ENCODE measurements at regions not wholly inside any gene's neighbourhood (a gene's known extent, or its start where the extent isn't known, plus 50 kb on each side); places are given as distances from the start of the nearest gene placed in this dataset.
"Not testable (repeated sequence)": the region's sequence is repeated elsewhere in the genome, so short reads cannot be mapped to it uniquely, and the experiment has no call there.

DNA sequence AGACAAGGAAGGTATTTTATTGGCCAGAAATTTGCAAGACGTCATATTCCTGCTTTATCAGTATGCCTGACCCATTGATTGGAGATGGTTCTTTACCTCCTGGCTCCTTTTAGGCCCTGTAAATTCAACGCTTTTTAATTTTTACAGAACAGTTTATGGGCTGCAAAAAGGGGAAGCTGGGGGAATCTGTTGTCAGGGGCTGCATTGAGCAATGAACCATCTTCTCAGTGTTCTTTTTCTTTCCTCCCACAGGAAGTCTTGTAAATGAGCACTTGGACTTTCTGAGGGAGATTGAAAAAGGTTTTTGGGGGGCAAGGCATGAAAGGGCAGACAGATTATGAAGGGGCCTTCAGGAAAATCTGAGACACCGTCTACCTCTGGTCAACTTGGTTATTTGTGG, 503.6 kb upstream of the TNP1 start:
- DNase-seq, result no peak

DNA sequence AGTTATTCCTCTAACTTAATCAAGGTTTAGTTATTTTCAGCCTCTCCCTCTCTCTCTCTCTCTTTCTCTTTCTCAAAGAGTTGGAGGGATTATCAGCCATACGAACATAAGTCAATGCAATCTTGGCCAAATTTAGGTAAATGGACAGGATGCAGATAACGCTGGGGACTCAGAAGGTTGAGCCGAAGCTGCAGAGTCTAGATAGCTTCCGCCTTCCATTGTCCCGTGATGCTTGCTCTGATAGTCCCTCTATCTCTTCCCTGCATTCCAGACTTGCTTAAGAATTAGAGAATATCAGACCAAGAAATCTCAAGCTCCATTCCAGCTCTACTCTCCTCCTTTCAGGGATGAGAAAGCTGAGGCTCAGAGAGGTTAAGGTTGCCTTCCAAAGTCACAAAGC, 502.8 kb upstream of the TNP1 start:
- DNase-seq, result no peak

GRCh38 chr2:217362286-217362685, 502.4 kb upstream of the TNP1 start:
- DNase-seq, result no peak

- no peak for DNase-seq
Observed at GRCh38 chr2:217361483-217361880, 501.6 kb upstream of the TNP1 start.

DNA sequence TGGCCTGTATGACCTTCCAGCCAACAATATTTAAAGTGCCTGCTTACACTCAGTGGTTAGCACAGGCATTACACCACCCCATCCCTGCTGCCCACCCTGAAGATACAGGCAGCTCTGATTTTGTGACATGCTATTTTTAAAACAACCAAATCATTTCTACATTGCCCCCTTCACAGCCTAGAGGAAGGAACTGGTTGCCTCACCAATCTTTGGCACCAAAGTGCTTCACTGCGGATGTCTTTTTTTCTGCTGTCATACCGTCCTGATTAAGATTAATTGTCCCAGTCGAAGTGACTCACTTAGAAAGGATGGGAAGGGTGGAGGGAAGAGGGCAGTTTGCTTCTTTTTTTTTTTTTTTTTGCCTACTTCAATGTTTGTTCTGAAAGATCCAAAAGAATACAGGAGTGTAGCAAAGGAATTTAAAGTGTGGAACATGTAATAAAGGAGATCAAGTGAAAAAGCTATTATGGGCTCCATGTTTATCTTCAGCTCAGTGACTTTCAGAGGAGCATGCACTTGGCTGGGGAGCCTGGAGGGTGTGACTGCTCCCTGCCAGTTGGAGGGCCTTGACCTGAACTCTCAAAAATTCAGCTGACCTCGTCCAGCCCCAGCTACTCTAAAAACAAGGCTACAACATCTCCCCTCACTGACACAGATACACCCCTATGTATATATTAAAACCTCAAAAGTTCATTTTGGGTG, 501.1 kb upstream of the TNP1 start:
- no peak for DNase-seq

DNA sequence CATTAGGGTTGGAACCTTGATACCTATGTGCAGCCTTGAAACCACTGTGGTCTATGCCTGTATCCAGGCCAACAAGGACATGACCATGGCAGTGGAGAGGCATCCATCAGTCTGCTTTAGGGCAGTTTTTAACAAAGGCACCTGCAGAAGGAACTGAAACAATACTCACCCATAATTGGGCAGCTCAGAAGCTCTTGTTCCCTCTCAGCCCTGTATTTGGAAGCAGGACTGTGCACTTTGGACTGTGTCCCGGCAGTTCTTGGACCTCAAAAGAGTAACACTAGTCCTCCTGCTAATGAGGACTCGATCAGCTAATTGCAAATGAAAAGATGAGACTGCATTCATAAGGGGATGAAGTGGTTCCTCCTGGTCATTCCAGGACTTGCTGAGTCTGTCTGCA, 500.2 kb upstream of the TNP1 start:
- DNase-seq, result no peak

DNA sequence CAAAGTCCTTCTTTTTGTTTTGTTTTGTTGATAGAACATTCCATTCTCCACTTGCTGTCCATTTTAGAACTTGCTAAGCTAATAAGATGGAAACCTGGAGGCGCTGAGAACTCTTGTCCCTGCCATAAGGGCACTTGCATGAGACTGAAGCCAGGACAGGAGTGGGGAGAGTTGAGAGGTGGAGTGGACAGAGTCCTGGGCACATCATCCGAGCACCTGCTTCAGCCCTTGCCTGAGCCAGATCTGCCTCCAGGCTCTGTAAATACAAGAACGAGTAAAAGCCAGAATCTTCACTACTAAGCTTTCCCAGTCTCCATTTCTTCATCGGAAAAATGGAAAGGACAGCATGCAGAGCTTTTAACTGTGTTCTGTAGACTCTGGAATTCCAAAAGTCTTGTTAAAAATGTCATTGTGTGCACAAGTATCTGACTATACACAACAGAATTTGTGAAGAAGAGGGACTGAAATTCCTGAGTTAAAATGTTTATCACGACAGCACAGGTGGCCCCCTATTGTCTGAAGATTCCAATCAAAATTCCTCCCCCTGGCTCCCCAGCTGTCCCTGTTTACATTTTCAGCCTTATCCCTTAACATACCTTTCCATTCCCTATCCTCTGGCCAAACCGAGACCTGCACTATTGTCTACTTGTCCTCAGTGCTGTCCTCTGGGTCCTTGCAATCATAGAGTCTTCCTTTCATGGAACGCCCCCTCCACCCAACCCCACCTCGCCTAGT, 498.2 kb upstream of the TNP1 start:
- no peak for DNase-seq

- no peak for DNase-seq
Observed at GRCh38 chr2:217356781-217357180, 496.9 kb upstream of the TNP1 start.

- no peak for DNase-seq
Observed at GRCh38 chr2:217356142-217356541, 496.3 kb upstream of the TNP1 start.

- no peak for DNase-seq
Observed at GRCh38 chr2:217353591-217353990, 493.7 kb upstream of the TNP1 start.

DNA sequence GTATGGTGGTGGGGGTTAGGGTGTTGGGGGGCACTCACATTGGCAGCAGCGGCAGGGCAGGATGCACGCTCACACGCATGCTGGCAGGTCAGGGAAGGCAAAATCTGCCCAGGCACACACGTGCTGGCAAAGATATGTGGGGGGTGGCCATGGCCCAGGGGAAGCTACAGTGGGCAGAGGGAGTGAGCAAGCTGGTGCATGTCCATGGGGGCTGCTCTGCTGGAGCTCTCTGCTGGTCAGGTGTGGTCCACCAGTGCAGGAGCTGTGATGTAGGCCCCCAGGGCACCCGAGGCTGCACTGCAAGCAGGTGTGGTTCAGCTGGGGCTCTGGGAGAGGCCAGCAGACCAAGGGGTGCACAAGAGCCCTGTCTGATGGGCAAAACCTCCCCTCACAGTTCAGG, 491.5 kb upstream of the TNP1 start:
- no peak for DNase-seq

GRCh38 chr2:217349251-217349650, 489.4 kb upstream of the TNP1 start:
- no peak for DNase-seq

DNA sequence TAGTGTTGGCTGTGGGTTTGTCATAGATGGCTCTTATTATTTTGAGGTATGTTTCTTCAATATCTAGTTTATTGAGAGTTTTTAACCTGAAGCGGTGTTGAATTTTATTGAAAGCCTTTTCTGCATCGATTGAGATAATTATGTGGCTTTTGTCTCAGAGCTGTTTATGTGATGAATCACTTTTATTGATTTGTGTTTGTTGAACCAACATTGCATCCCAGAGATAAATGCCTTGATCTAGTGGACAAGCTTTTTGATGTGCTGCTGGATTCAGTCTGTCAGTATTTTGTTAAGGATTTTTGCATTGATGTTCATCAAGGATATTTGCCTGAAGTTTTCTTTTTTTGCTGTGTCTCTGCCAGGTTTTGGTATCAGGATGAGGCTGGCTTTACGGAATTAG, 487.8 kb upstream of the TNP1 start:
- not testable (repeated sequence) for DNase-seq

- not testable (repeated sequence) for DNase-seq
Observed at GRCh38 chr2:217346043-217346442, 486.2 kb upstream of the TNP1 start.

DNA sequence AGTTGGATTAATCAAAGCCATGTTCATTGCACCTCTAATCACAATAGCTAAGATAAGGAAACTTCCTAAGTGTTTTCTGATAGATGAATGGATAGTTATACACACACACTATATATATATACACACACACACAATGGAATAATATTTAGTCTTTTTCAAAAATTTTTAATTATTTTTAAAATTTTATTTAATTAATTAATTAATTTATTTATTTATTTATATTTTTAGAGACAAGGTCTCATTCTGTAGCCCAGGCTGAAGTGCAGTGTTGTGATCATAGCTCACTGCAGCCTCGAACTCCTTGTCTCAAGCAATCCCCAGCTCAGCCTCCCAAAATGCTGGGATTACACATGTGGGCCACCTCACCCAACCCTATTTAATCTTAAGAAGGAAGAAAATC, 481.0 kb upstream of the TNP1 start:
- DNase-seq, result no peak

GRCh38 chr2:217340176-217340575, 480.3 kb upstream of the TNP1 start:
- DNase-seq, result no peak

GRCh38 chr2:217339753-217340152, 479.9 kb upstream of the TNP1 start:
- no peak for DNase-seq

DNA sequence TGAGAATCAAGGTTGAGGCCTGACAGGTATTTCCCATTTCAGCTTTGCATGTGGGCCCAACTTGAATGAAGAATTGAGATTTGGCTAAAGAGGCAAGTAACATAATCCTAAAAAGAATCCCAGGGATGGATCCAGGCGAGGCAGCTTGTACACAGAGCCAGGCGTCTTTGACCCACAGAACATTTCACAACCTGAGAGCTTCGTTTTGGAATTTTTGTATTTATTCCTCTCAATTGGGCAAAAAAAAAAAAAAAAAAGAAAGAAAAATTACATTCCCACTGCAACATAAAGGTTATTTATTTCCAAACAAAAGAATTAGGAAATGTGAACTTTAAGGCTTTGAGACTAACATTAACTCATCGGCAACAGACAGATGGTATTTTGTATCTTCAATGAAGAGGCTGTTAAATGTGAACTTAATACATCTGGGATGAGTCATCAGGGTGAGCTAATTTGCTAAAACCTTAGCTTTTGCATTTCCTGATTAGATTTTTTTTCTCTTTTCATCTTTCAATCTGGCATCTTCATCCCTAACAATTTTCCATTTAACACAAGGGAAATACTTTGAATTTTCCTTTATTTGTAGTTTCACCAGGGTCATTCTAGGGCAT, 478.5 kb upstream of the TNP1 start:
- DNase-seq, result no peak

DNA sequence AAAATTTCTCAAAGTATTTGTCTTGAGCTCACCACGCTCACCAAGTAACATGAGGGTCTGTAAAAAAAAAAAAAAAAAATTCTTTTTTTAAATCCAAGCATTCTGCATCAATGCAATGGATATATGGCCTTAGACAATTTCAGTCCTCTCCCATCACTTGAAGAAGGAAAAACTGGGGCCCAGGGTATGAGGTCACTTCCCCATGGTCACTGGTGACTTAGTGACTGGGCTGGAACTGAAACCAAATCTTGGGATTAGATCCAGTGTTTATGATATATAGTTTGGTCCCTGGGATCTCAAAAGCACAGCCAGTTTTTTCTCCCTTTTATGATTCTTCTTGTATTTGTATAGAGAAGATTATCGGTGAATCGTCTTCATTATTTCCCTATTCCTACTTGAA, 477.9 kb upstream of the TNP1 start:
- no peak for DNase-seq

GRCh38 chr2:217336694-217337093, 476.8 kb upstream of the TNP1 start:
- DNase-seq, result no peak

GRCh38 chr2:217335341-217335966, 475.6 kb upstream of the TNP1 start:
- no peak for DNase-seq

- DNase-seq, result no peak
Observed at GRCh38 chr2:217334561-217334960, 474.7 kb upstream of the TNP1 start.

- no peak for DNase-seq
Observed at GRCh38 chr2:217332866-217333265, 473.0 kb upstream of the TNP1 start.

- DNase-seq, result no peak
Observed at GRCh38 chr2:217332417-217332791, 472.5 kb upstream of the TNP1 start.
